ENCODE measurements at regions not wholly inside any gene's neighbourhood (a gene's known extent, or its start where the extent isn't known, plus 50 kb on each side); places are given as distances from the start of the nearest gene placed in this dataset.

- TF ChIP-seq CTCF (IDR thresholded peaks at IDR 0.05; ENCODE audit: low read depth, low read length, missing input control), result no peak
- no peak for TF ChIP-seq TAF1 (conservative IDR thresholded peaks at IDR 0.05)
- no peak for TF ChIP-seq SP1 (IDR thresholded peaks at IDR 0.05)
- TF ChIP-seq ZBTB33 (IDR thresholded peaks at IDR 0.05), result no peak
- TF ChIP-seq RAD21 (IDR thresholded peaks at IDR 0.05), result no peak
- no peak for TF ChIP-seq FOXA1 (IDR thresholded peaks at IDR 0.05)
- TF ChIP-seq GABPA (IDR thresholded peaks at IDR 0.05 in 1 of 2, conservative IDR thresholded peaks at IDR 0.05 in 1 of 2), result no peak
- TF ChIP-seq EGR1 (IDR thresholded peaks at IDR 0.05; ENCODE audit: low read depth in 2 of 2), result no peak
- no peak for TF ChIP-seq NR2F2 (IDR thresholded peaks at IDR 0.05)
- TF ChIP-seq HNF4A (conservative IDR thresholded peaks at IDR 0.05), result no peak
- TF ChIP-seq JUND (IDR thresholded peaks at IDR 0.05), result no peak
- no peak for TF ChIP-seq YY1 (IDR thresholded peaks at IDR 0.05)
- TF ChIP-seq, protein P1, sequence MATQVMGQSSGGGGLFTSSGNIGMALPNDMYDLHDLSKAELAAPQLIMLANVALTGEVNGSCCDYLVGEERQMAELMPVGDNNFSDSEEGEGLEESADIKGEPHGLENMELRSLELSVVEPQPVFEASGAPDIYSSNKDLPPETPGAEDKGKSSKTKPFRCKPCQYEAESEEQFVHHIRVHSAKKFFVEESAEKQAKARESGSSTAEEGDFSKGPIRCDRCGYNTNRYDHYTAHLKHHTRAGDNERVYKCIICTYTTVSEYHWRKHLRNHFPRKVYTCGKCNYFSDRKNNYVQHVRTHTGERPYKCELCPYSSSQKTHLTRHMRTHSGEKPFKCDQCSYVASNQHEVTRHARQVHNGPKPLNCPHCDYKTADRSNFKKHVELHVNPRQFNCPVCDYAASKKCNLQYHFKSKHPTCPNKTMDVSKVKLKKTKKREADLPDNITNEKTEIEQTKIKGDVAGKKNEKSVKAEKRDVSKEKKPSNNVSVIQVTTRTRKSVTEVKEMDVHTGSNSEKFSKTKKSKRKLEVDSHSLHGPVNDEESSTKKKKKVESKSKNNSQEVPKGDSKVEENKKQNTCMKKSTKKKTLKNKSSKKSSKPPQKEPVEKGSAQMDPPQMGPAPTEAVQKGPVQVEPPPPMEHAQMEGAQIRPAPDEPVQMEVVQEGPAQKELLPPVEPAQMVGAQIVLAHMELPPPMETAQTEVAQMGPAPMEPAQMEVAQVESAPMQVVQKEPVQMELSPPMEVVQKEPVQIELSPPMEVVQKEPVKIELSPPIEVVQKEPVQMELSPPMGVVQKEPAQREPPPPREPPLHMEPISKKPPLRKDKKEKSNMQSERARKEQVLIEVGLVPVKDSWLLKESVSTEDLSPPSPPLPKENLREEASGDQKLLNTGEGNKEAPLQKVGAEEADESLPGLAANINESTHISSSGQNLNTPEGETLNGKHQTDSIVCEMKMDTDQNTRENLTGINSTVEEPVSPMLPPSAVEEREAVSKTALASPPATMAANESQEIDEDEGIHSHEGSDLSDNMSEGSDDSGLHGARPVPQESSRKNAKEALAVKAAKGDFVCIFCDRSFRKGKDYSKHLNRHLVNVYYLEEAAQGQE (IDR thresholded peaks at IDR 0.05), result no peak
Observed at GRCh38 chr1:106831511-106831910, 225.0 kb upstream of the PRMT6 start.

All from liver (tissue), 3 donors.